HCT116 (cell line): ENCODE measurements at regions not wholly inside any gene's neighbourhood (a gene's known extent, or its start where the extent isn't known, plus 50 kb on each side); places are given as distances from the start of the nearest gene placed in this dataset.

Experiments used
- ATAC-seq: fragments of 200-7000 bp; cut with Tn5 transposase; 2 replicates; pipeline ENCODE4 v1.9.1; 2020; ENCODE audit warnings: mild to moderate bottlenecking, moderate library complexity
- BruUV-seq: library from RNA; stranded (reverse); fragments of 400-500 nt; replicated peaks from 2 replicates; lab custom pipeline; 2021; lab: Mats Ljungman, UMichigan
- CTCF ChIA-PET: fragments of 300-600 bp; sonication (Branson Sonifier 250); formaldehyde crosslinking; loops from one replicate; lab custom pipeline; 2021; ENCODE audit warnings: antibody characterized with exemption; lab: Charles Lee
- POLR2A ChIA-PET: fragments of 300-600, 350-600 bp; sonication (Branson Sonifier 250); formaldehyde crosslinking; loops from one replicate; lab custom pipeline; 2021; ENCODE audit warnings: antibody characterized with exemption; lab: Charles Lee
- RAD21 ChIA-PET, 2 experiments: fragments of 300-600 bp; sonication (Branson Sonifier 250); formaldehyde crosslinking; loops; one replicate each; lab custom pipeline; 2023; ENCODE audit warnings: low total read pairs in 2 of 2; ENCODE audit not compliant: uncharacterized antibody in 2 of 2, unreplicated experiment in 2 of 2, low non-redundant PET in 1 of 2; lab: Charles Lee
- DNase-seq: peaks from one replicate; pipeline ENCODE4 v3.0.0-alpha.2; 2010; ENCODE audit warnings: low read depth, low spot score
- H2AFZ ChIP-seq: fragments of 200-600 bp; shearing (Covaris generic), sonication (generic); 2 replicates; pipeline ENCODE4 v1.6.1; 2017; ENCODE audit warnings: low read depth, mixed run types, mixed read lengths, antibody characterized with exemption, low read length; ENCODE audit not compliant: poor library complexity, severe bottlenecking
- H3K27ac ChIP-seq: 2 replicates; pipeline ENCODE4 v1.5.1; 2012; ENCODE audit warnings: low read depth, low read length
- H3K27me3 ChIP-seq: fragments of 200-600 bp; sonication (generic); 2 replicates; pipeline ENCODE4 v1.6.1; 2016; ENCODE audit warnings: mixed run types, low read length, mixed read lengths; ENCODE audit not compliant: insufficient read depth
- H3K36me3 ChIP-seq, 2 experiments: fragments of 200-500 bp in 1 of 2; fragments of 200-600 bp in 1 of 2; sonication (Bioruptor generic) in 1 of 2; sonication (generic) in 1 of 2; 2 replicates each; pipeline versions ENCODE4 v1.5.1 to v1.6.1; 2014 to 2016; ENCODE audit warnings: low read length in 2 of 2, inconsistent platforms in 1 of 2, mixed read lengths in 1 of 2, mixed run types in 1 of 2; ENCODE audit not compliant: insufficient read depth in 2 of 2, control insufficient read depth in 1 of 2
- H3K4me1 ChIP-seq, 2 experiments: fragments of 200-600 bp in 1 of 2; sonication (generic) in 1 of 2; 2 replicates each; pipeline versions ENCODE4 v1.5.1 to v1.6.1; 2012 to 2017; ENCODE audit warnings: low read length in 2 of 2, inconsistent platforms in 1 of 2, mild to moderate bottlenecking in 1 of 2, mixed read lengths in 1 of 2, mixed run types in 1 of 2, moderate library complexity in 1 of 2; ENCODE audit not compliant: insufficient read depth in 2 of 2, control insufficient read depth in 1 of 2
- H3K4me2 ChIP-seq: fragments of 200-600 bp; sonication (generic); 2 replicates; pipeline ENCODE4 v1.6.1; 2017; ENCODE audit warnings: mixed run types, low read length, mixed read lengths
- H3K4me3 ChIP-seq, 2 experiments: fragments of 200-600 bp in 1 of 2; sonication (generic) in 1 of 2; replicated peaks in 1 of 2; 2 replicates each; pipeline ENCODE4 v1.5.1; 2011 to 2016; ENCODE audit warnings: low read length in 2 of 2, control low read depth in 1 of 2, low read depth in 1 of 2, mild to moderate bottlenecking in 1 of 2, mixed read lengths in 1 of 2, mixed run types in 1 of 2
- H3K79me2 ChIP-seq: fragments of 200-600 bp; sonication (generic); 2 replicates; pipeline ENCODE4 v1.6.1; 2017; ENCODE audit warnings: mild to moderate bottlenecking, mixed run types, low read length, moderate library complexity, mixed read lengths; ENCODE audit not compliant: insufficient read depth
- H3K9ac ChIP-seq: fragments of 200-600 bp; sonication (generic); 2 replicates; pipeline ENCODE4 v1.6.1; 2016; ENCODE audit warnings: low read length, mixed read lengths
- H3K9me2 ChIP-seq: fragments of 200-600 bp; sonication (generic), shearing (Covaris generic); 2 replicates; pipeline ENCODE4 v1.6.1; 2017; ENCODE audit warnings: mixed run types, mild to moderate bottlenecking, moderate library complexity; ENCODE audit not compliant: insufficient read depth
- H3K9me3 ChIP-seq, 2 experiments: fragments of 200-500 bp in 1 of 2; fragments of 200-600 bp in 1 of 2; sonication (Bioruptor generic) in 1 of 2; sonication (generic) in 1 of 2; 2 replicates each; pipeline ENCODE4 v1.6.1; 2014 to 2017; ENCODE audit warnings: low read length in 2 of 2, mixed read lengths in 2 of 2, inconsistent platforms in 1 of 2, low read depth in 1 of 2, mild to moderate bottlenecking in 1 of 2, mixed run types in 1 of 2, moderate library complexity in 1 of 2; ENCODE audit not compliant: control insufficient read depth in 1 of 2, insufficient read depth in 1 of 2
- H4K20me1 ChIP-seq: fragments of 200-600 bp; sonication (generic), shearing (Covaris generic); 2 replicates; pipeline ENCODE4 v1.6.1; 2017; ENCODE audit warnings: mixed run types, mild to moderate bottlenecking, moderate library complexity; ENCODE audit not compliant: insufficient read depth
- ELF1 ChIP-seq: IDR thresholded peaks from 2 replicates; pipeline ENCODE4 v1.6.1; 2012; ENCODE audit warnings: low read depth, borderline replicate concordance
- FOSL1 ChIP-seq: IDR thresholded peaks from 2 replicates; pipeline ENCODE4 v1.6.1; 2012; ENCODE audit warnings: low read depth
- RAD21 ChIP-seq: IDR thresholded peaks from 2 replicates; pipeline ENCODE4 v1.6.1; 2012; ENCODE audit warnings: low read depth, mild to moderate bottlenecking
- intact Hi-C: fragments of 100-400 bp; cut with micrococcal nuclease; formaldehyde crosslinking; loops from 2 replicates; pipeline ENCODE4 v1.10.0; 2022
- TF ChIP-seq, protein P1 (sequence below): IDR thresholded peaks from 2 replicates; pipeline ENCODE4 v1.6.1; 2012

DNA sequence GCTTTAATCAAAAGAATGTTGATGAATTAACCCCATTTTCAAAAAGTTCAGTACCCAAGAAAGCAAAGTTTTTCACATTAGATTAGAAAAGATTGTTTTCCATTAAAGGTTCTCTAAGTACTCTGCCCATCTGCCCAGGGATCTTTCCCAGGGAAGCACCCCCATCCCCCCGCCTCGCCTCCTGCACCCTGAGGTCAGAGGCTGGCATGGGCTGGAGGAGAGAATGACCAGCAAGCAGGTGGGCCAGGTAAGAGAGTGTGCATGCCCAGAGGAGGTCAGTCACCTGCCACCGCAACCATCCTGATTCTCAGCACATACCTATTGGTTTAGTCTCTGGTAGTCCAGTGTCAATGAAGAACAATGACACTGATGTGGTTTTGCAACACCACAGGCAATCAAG, 279.4 kb upstream of the ZNF507 start:
- no peaks in the 10 kb centered on the region for H3K9me2 ChIP-seq
- no peak overlapping the region for H2AFZ ChIP-seq
- ATAC-seq (no peak), DNase-seq (no peak)
- no peak overlapping the region for H3K9ac ChIP-seq
- H3K4me3 ChIP-seq, result no peak overlapping the region
- BruUV-seq, result no TSS peak
- no peaks in the 10 kb centered on the region for H3K36me3 ChIP-seq
- POLR2A ChIA-PET, result no interaction called here
- RAD21 ChIA-PET, result no interaction called here
- no peaks in the 10 kb centered on the region for H3K79me2 ChIP-seq
- H3K9me3 ChIP-seq, result peaks cover 7 to 11% of the 10 kb centered on the region in 2 experiments; a peak in 2 of 4 replicates
- no peaks in the 10 kb centered on the region for H4K20me1 ChIP-seq
- intact Hi-C loops, result no loop called here
- CTCF ChIA-PET, result no interaction called here
- TF ChIP-seq FOSL1, result no peak
- no peak overlapping the region for H3K4me2 ChIP-seq
- no peaks in the 10 kb centered on the region for H3K4me1 ChIP-seq
- no peak overlapping the region for H3K27ac ChIP-seq
- no peaks in the 10 kb centered on the region for H3K27me3 ChIP-seq

DNA sequence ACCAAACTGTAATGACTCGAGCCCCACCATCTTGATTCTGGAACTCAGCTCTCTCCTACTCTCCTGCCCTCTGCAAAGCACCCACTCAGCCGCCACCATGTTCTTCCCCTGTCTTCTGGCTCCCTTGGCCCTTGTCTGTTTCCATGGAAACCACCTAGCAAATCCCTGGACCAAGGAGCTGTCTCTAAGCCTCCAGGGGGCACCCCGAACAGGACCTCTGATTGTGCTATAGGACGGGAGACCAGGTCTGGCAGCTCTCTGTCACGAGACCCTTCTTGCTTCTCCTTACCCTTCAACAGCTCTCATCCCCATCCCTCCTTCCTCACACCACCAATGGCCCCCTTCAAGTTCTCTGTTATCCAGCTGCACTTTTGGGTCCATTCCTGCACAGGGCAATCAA, 277.7 kb upstream of the ZNF507 start:
- H4K20me1 ChIP-seq, result no peaks in the 10 kb centered on the region
- no peaks in the 10 kb centered on the region for H3K4me1 ChIP-seq
- DNase-seq, result no peak
- H3K9me2 ChIP-seq, result no peaks in the 10 kb centered on the region
- H3K27ac ChIP-seq, result no peak overlapping the region
- H3K4me3 ChIP-seq, result no peak overlapping the region
- intact Hi-C loops, result no loop called here
- no TSS peak for BruUV-seq
- H3K9me3 ChIP-seq, result peaks cover 7 to 14% of the 10 kb centered on the region in 2 experiments; a peak in 2 of 4 replicates
- RAD21 ChIA-PET, result no interaction called here
- no peak overlapping the region for H3K4me2 ChIP-seq
- no peaks in the 10 kb centered on the region for H3K79me2 ChIP-seq
- TF ChIP-seq RAD21 (no peak), ELF1 (no peak)
- TF ChIP-seq, protein P1, sequence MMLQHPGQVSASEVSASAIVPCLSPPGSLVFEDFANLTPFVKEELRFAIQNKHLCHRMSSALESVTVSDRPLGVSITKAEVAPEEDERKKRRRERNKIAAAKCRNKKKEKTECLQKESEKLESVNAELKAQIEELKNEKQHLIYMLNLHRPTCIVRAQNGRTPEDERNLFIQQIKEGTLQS, result no peak
- TF ChIP-seq, all 23 proteins: peak for 0
- no peaks in the 10 kb centered on the region for H3K27me3 ChIP-seq
- H3K36me3 ChIP-seq, result no peaks in the 10 kb centered on the region
- no peak overlapping the region for H3K9ac ChIP-seq
- no peak for ATAC-seq
- H2AFZ ChIP-seq, result no peak overlapping the region
- CTCF ChIA-PET, result no interaction called here
- POLR2A ChIA-PET, result no interaction called here
